Skeletal muscle satellite cell (primary cell): ENCODE measurements at regions not wholly inside any gene's neighbourhood (a gene's known extent, or its start where the extent isn't known, plus 50 kb on each side); places are given as distances from the start of the nearest gene placed in this dataset.
"Not testable (repeated sequence)": the region's sequence is repeated elsewhere in the genome, so short reads cannot be mapped to it uniquely, and the experiment has no call there.

Experiments
- H3K27me3 ChIP-seq: 2 replicates; pipeline ENCODE4 v1.7.0; 2013; ENCODE audit warnings: low read length; ENCODE audit not compliant: control insufficient read depth, insufficient read depth
- H3K36me3 ChIP-seq: 2 replicates; pipeline ENCODE4 v1.7.0; 2013; ENCODE audit warnings: mild to moderate bottlenecking, control low read depth, low read length; ENCODE audit not compliant: insufficient read depth
- H3K4me1 ChIP-seq: 2 replicates; pipeline ENCODE4 v1.7.0; 2013; ENCODE audit warnings: low read length; ENCODE audit not compliant: control insufficient read depth, insufficient read depth
- H3K4me2 ChIP-seq: 2 replicates; pipeline ENCODE4 v1.7.0; 2013; ENCODE audit warnings: mild to moderate bottlenecking, low read length
- H3K4me3 ChIP-seq: 2 replicates; pipeline ENCODE4 v1.7.0; 2013; ENCODE audit warnings: low read length
- H3K9ac ChIP-seq: 2 replicates; pipeline ENCODE4 v1.7.0; 2013; ENCODE audit warnings: mild to moderate bottlenecking, low read depth, low read length, moderate library complexity
- H3K9me3 ChIP-seq: replicated peaks from 2 replicates; pipeline ENCODE4 v1.7.0; 2013; ENCODE audit warnings: mild to moderate bottlenecking, control low read depth, low read length

- Histone ChIP-seq H3K4me1 (no peaks in the 10 kb centered on the region), H3K4me2 (no peak overlapping the region), H3K27me3 (peaks cover 29% of the 10 kb centered on the region), H3K36me3 (no peaks in the 10 kb centered on the region), H3K4me3 (no peak overlapping the region), H3K9ac (no peak overlapping the region), H3K9me3 (no peaks in the 10 kb centered on the region)
Observed at GRCh38 chr3:193917158-193917557, 218.8 kb upstream of the HES1 start.

- H3K27me3 ChIP-seq, result peaks cover 10% of the 10 kb centered on the region
- no peaks in the 10 kb centered on the region for H3K9me3 ChIP-seq
- no peak overlapping the region for H3K4me3 ChIP-seq
- H3K9ac ChIP-seq, result no peak overlapping the region
- H3K4me2 ChIP-seq, result no peak overlapping the region
- H3K4me1 ChIP-seq, result no peaks in the 10 kb centered on the region
- H3K36me3 ChIP-seq, result no peaks in the 10 kb centered on the region
Observed at GRCh38 chr3:193921465-193921864, 214.5 kb upstream of the HES1 start.

GRCh38 chr3:193922034-193922774 lies 213.7 kb upstream of the HES1 start:
- Histone ChIP-seq H3K27me3 (peaks cover 10% of the 10 kb centered on the region), H3K9me3 (no peaks in the 10 kb centered on the region), H3K4me1 (no peaks in the 10 kb centered on the region), H3K4me2 (no peak overlapping the region), H3K9ac (no peak overlapping the region), H3K36me3 (no peaks in the 10 kb centered on the region), H3K4me3 (no peak overlapping the region)

GRCh38 chr3:193923958-193924357 lies 212.0 kb upstream of the HES1 start:
- H3K4me3 ChIP-seq, H3K9me3 ChIP-seq, H3K9ac ChIP-seq, H3K27me3 ChIP-seq, H3K4me1 ChIP-seq, H3K4me2 ChIP-seq, H3K36me3 ChIP-seq: not testable (repeated sequence)

- not testable (repeated sequence) for H3K27me3 ChIP-seq, H3K9ac ChIP-seq, H3K36me3 ChIP-seq, H3K4me3 ChIP-seq, H3K4me2 ChIP-seq, H3K9me3 ChIP-seq, H3K4me1 ChIP-seq
Observed at GRCh38 chr3:193926071-193926470, 209.9 kb upstream of the HES1 start.

GRCh38 chr3:193927413-193928206 lies 208.3 kb upstream of the HES1 start:
- H3K4me3 ChIP-seq, H3K4me2 ChIP-seq, H3K36me3 ChIP-seq, H3K9me3 ChIP-seq, H3K4me1 ChIP-seq, H3K27me3 ChIP-seq, H3K9ac ChIP-seq: not testable (repeated sequence)

- peaks cover 6% of the 10 kb centered on the region for H3K27me3 ChIP-seq
- no peaks in the 10 kb centered on the region for H3K4me1 ChIP-seq
- H3K9ac ChIP-seq, result no peak overlapping the region
- H3K4me3 ChIP-seq, result no peak overlapping the region
- H3K4me2 ChIP-seq, result no peak overlapping the region
- H3K36me3 ChIP-seq, result no peaks in the 10 kb centered on the region
- H3K9me3 ChIP-seq, result no peaks in the 10 kb centered on the region
Observed at GRCh38 chr3:193928354-193929209, 207.4 kb upstream of the HES1 start.

- H3K27me3 ChIP-seq, result peaks cover 9% of the 10 kb centered on the region
Observed at GRCh38 chr3:193929373-193929772, 206.6 kb upstream of the HES1 start.

GRCh38 chr3:193929921-193930646 lies 205.9 kb upstream of the HES1 start:
- no peak overlapping the region for H3K4me2 ChIP-seq
- no peaks in the 10 kb centered on the region for H3K36me3 ChIP-seq
- H3K4me3 ChIP-seq, result no peak overlapping the region
- peaks cover 9% of the 10 kb centered on the region for H3K27me3 ChIP-seq
- H3K9me3 ChIP-seq, result no peaks in the 10 kb centered on the region
- no peak overlapping the region for H3K9ac ChIP-seq
- H3K4me1 ChIP-seq, result no peaks in the 10 kb centered on the region

More at GRCh38 chr3:193929373-193929772, 206.6 kb upstream of the HES1 start:
- H3K4me3 ChIP-seq, result no peak overlapping the region
- H3K4me2 ChIP-seq, result no peak overlapping the region
- H3K36me3 ChIP-seq, result no peaks in the 10 kb centered on the region
- no peak overlapping the region for H3K9ac ChIP-seq
- no peaks in the 10 kb centered on the region for H3K9me3 ChIP-seq
- H3K4me1 ChIP-seq, result no peaks in the 10 kb centered on the region

- no peak overlapping the region for H3K9ac ChIP-seq
- H3K9me3 ChIP-seq, result no peaks in the 10 kb centered on the region
- peaks cover 11% of the 10 kb centered on the region for H3K27me3 ChIP-seq
- H3K4me2 ChIP-seq, result no peak overlapping the region
- no peak overlapping the region for H3K4me3 ChIP-seq
- no peaks in the 10 kb centered on the region for H3K36me3 ChIP-seq
- no peaks in the 10 kb centered on the region for H3K4me1 ChIP-seq
Observed at GRCh38 chr3:193932136-193932535, 203.8 kb upstream of the HES1 start.

GRCh38 chr3:193932576-193932975 lies 203.4 kb upstream of the HES1 start:
- Histone ChIP-seq H3K4me2 (no peak overlapping the region), H3K36me3 (no peaks in the 10 kb centered on the region), H3K9ac (no peak overlapping the region), H3K9me3 (no peaks in the 10 kb centered on the region), H3K27me3 (peaks cover 13% of the 10 kb centered on the region), H3K4me1 (no peaks in the 10 kb centered on the region), H3K4me3 (no peak overlapping the region)
